Kidney (tissue), 13 donors: ENCODE measurements at regions not wholly inside any gene's neighbourhood (a gene's known extent, or its start where the extent isn't known, plus 50 kb on each side); places are given as distances from the start of the nearest gene placed in this dataset.
"Not testable (repeated sequence)": the region's sequence is repeated elsewhere in the genome, so short reads cannot be mapped to it uniquely, and the experiment has no call there.

Experiments
- DNase-seq, 5 donors: peaks; one replicate each; pipeline ENCODE4 v3.0.0-alpha.2; 2013 to 2020
- FAIRE-seq: peaks from 2 replicates; lab custom pipeline; 2012; peaks lifted over from hg19 to GRCh38; lab: Jason Lieb, UNC
- H3K27ac ChIP-seq, 2 donors: one replicate each; pipeline ENCODE4 v1.7.0; 2013; ENCODE audit warnings: low read depth in 2 of 2, low read length in 2 of 2, inconsistent platforms in 1 of 2
- H3K27me3 ChIP-seq: one replicate; pipeline ENCODE4 v1.7.1; 2013; ENCODE audit warnings: low read length, inconsistent platforms; ENCODE audit not compliant: control insufficient read depth, insufficient read depth
- H3K36me3 ChIP-seq, 3 donors: one replicate each; pipeline versions ENCODE4 v1.7.0 to v1.7.1; 2013; ENCODE audit warnings: low read length in 3 of 3, control low read depth in 1 of 3, inconsistent platforms in 1 of 3; ENCODE audit not compliant: insufficient read depth in 3 of 3, control insufficient read depth in 2 of 3
- H3K4me1 ChIP-seq, 3 donors: one replicate each; pipeline versions ENCODE4 v1.7.0 to v1.7.1; 2013; ENCODE audit warnings: low read length in 3 of 3, inconsistent platforms in 1 of 3, low read depth in 1 of 3; ENCODE audit not compliant: control insufficient read depth in 2 of 3, insufficient read depth in 2 of 3
- H3K4me3 ChIP-seq, 3 donors: one replicate each; pipeline versions ENCODE4 v1.7.0 to v1.8.1; 2013; ENCODE audit warnings: low read length in 3 of 3, control low read depth in 1 of 3, inconsistent platforms in 1 of 3
- H3K9ac ChIP-seq, 3 donors: one replicate each; pipeline versions ENCODE4 v1.7.0 to v1.7.1; 2013; ENCODE audit warnings: low read length in 3 of 3, control low read depth in 1 of 3, inconsistent platforms in 1 of 3
- H3K9me3 ChIP-seq, 3 donors: one replicate each; pipeline versions ENCODE4 v1.7.0 to v1.7.1; 2013; ENCODE audit warnings: low read length in 3 of 3, control low read depth in 1 of 3, inconsistent platforms in 1 of 3; ENCODE audit not compliant: control insufficient read depth in 2 of 3, insufficient read depth in 1 of 3
- CTCF ChIP-seq: IDR thresholded peaks from 3 replicates; pipeline ENCODE4 v1.5.1; 2012; ENCODE audit warnings: mild to moderate bottlenecking, moderate library complexity, borderline replicate concordance; ENCODE audit not compliant: insufficient read depth; ENCODE audit errors: extremely low read depth
- intact Hi-C: fragments of 100-400 bp; cut with DNase I; formaldehyde crosslinking; loops from one replicate; pipeline ENCODE4 v1.11.1; 2022
- donor health status: control.
- donor health status: control.
- donor health status: control.
- donor health status: control.
- donor health status: control.
- donor health status: DM: yes; HTN: yes; CAD: no.
- donor health status: Normal renal cell carcinoma (clear cell type).

GRCh38 chr5:85576666-85577065 lies 1041.1 kb upstream of the COX7C start:
- H3K27me3 ChIP-seq, result no peaks in the 10 kb centered on the region
- no peak for TF ChIP-seq CTCF
- no peak overlapping the region for H3K9ac ChIP-seq
- no peak overlapping the region for H3K27ac ChIP-seq
- H3K4me3 ChIP-seq, result no peak overlapping the region
- FAIRE-seq, result no peak
- no peaks in the 10 kb centered on the region for H3K4me1 ChIP-seq
- no peaks in the 10 kb centered on the region for H3K9me3 ChIP-seq
- intact Hi-C loops, result no loop called here
- no peaks in the 10 kb centered on the region for H3K36me3 ChIP-seq
- no peak for DNase-seq

DNA sequence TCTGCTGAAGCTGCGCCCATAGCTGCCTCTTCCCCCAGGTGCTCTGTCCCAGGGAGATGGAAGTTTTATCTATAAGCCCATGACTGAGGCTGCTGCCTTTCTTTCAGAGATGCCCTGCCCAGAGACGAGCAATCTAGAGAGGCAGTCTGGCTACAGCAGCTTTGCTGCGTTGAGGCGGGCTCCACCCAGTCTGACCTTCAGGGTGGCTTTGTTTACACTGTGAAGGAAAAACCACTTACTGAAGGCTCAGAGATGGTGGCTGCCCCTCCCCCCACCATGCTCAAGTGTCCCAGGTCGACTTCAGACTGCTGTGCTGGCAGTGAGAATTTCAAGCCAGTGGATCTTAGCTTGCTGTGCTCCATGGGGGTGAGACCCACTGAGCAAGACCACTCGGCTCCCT lies 1029.9 kb upstream of the COX7C start:
- DNase-seq, result peak in 4 of 5 donors; percentile 11 to 38 (median 17)
- FAIRE-seq, H3K27me3 ChIP-seq, intact Hi-C loops, H3K4me1 ChIP-seq, H3K36me3 ChIP-seq, H3K9ac ChIP-seq, H3K9me3 ChIP-seq, H3K27ac ChIP-seq, H3K4me3 ChIP-seq: not testable (repeated sequence)

- H3K9ac ChIP-seq, H3K27ac ChIP-seq, H3K9me3 ChIP-seq, FAIRE-seq, H3K4me1 ChIP-seq, intact Hi-C loops, H3K36me3 ChIP-seq, H3K4me3 ChIP-seq, H3K27me3 ChIP-seq, DNase-seq: not testable (repeated sequence)
Observed at GRCh38 chr5:85588268-85588667, 1029.5 kb upstream of the COX7C start.

DNA sequence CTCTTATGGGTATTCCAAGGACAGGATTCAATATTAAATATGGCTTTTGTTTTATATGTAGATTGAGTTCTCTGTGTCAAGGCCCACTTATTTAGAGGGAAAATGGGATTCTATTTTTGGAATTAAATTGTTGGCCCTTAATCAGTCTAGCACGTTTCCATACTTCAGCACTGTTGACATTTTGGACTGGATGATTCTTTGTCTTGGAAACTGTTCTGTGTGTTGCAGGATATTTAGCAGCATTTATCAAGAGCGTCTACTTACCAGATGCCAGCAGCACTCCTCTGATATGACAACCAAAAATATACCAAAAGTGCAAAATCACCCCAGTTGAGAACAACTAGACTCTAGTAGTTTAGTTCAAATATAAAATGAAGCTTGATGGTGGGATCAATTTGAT lies 1027.0 kb upstream of the COX7C start:
- intact Hi-C loops, result no loop called here
- Histone ChIP-seq H3K27ac (no peak overlapping the region), H3K9me3 (no peaks in the 10 kb centered on the region), H3K4me1 (no peaks in the 10 kb centered on the region), H3K36me3 (no peaks in the 10 kb centered on the region), H3K4me3 (no peak overlapping the region), H3K9ac (no peak overlapping the region), H3K27me3 (no peaks in the 10 kb centered on the region)
- FAIRE-seq (no peak), DNase-seq (no peak)
- no peak for TF ChIP-seq CTCF

GRCh38 chr5:85591311-85591710 lies 1026.4 kb upstream of the COX7C start:
- H3K4me1 ChIP-seq, result no peaks in the 10 kb centered on the region
- H3K9ac ChIP-seq, result no peak overlapping the region
- H3K36me3 ChIP-seq, result no peaks in the 10 kb centered on the region
- TF ChIP-seq CTCF, result no peak
- H3K27me3 ChIP-seq, result no peaks in the 10 kb centered on the region
- H3K27ac ChIP-seq, result no peak overlapping the region
- FAIRE-seq (no peak), DNase-seq (no peak)
- intact Hi-C loops, result no loop called here
- no peaks in the 10 kb centered on the region for H3K9me3 ChIP-seq
- H3K4me3 ChIP-seq, result no peak overlapping the region
